Skeletal muscle cell (primary cell): ENCODE measurements at regions not wholly inside any gene's neighbourhood (a gene's known extent, or its start where the extent isn't known, plus 50 kb on each side); places are given as distances from the start of the nearest gene placed in this dataset.
"Not testable (repeated sequence)": the region's sequence is repeated elsewhere in the genome, so short reads cannot be mapped to it uniquely, and the experiment has no call there.

Experiments
- DNase-seq: peaks from one replicate; pipeline ENCODE4 v3.0.0-alpha.2; 2010; ENCODE audit warnings: low read depth
- H3K4me3 ChIP-seq: 2 replicates; pipeline ENCODE4 v1.5.1; 2011; ENCODE audit warnings: low read depth, mild to moderate bottlenecking, control low read depth, low read length, moderate library complexity

DNA sequence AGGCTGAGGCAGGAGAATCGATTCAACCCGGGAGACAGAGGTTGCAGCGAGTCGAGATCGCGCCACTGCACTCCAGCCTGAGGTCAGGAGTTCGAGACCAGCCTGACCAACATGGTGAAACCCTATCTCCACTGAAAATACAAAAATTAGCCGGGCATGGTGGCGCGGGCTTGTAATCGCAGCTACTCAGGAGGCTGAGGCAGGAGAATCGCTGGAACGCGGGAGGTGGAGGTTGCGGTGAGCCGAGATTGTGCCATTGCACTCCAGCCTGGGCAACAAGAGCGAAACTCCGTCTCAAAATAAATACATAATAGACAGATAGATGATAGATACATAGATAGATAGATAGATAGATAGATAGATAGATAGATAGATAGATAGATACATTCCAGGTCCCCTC lies 233.3 kb downstream of the CRLF2 start:
- not testable (repeated sequence) for DNase-seq, H3K4me3 ChIP-seq

DNA sequence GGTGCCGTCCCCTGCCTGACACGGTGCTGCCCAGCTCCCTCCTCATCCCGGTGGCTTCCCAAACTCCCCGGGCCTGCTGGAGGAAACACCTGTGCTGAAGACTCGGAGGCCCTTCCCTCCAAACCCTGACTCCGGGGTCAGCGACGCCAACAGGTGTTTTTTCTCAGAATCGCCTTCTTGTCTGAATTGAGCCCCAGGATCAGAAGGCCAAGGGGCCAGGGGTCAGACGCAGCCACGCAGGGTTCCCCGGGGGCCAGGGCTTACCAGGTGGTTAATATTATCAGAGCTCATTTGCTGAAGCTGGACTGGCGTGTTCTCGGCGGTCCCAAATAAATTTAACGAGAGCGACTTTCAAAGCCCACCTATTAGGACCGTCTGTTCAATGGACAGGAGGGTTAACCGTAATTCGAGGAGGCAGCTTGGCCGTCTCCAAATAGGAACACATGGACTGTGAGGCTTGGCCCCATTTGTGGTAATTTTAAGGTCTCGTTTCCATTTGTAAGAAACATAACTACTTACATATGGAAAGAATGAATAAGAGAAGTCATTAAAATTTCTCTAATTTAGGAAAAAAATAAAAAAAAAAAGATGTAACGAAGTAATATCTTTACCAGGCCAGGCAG lies 239.3 kb downstream of the CRLF2 start:
- no peak for DNase-seq

DNA sequence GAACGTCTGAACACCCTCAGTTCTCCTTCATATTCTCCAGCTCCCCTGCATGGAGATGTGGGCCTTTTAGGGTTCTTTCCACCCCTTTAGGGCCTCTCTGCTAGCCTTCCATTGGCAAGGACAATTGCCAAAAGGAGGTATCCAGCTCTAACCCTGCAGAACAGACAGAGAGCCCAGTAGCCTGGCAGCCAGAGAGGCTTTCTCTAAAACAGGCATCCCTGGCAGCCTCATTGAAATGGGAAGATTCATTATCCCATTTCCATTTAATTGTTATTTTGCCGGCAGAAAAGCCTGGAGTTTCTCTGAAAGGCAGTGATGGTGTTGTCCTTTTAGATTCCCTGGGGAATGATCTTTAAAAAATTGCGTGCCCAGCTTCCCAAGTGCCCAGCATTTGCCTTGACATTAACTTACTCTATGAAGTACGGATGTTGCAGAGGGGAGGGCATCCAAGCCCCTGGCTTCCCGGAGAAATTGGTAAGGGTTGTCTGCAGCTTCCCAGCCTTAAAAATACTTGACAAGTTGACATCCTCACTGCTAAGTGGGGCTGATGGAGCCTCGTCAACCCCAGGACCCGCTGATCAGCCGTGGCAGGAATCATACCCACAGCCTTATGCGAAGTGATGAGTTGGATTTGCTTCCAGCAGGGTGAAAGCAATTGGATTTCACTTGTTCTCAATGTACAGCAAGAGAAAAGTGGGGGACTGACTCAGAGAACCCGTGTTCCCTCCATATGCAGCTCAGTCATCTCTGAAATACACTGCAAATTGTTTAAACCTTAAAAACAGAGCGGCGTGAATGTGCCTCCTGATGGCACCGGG lies 244.1 kb downstream of the CRLF2 start:
- DNase-seq: no peak
- H3K4me3 ChIP-seq: no peak overlapping the region

More for the DNA sequence above, 239.3 kb downstream of the CRLF2 start:
- no peak overlapping the region for H3K4me3 ChIP-seq

GRCh38 chrX:966396-967070 lies 245.9 kb downstream of the CRLF2 start:
- H3K4me3 ChIP-seq: no peak overlapping the region
- DNase-seq: no peak

DNA sequence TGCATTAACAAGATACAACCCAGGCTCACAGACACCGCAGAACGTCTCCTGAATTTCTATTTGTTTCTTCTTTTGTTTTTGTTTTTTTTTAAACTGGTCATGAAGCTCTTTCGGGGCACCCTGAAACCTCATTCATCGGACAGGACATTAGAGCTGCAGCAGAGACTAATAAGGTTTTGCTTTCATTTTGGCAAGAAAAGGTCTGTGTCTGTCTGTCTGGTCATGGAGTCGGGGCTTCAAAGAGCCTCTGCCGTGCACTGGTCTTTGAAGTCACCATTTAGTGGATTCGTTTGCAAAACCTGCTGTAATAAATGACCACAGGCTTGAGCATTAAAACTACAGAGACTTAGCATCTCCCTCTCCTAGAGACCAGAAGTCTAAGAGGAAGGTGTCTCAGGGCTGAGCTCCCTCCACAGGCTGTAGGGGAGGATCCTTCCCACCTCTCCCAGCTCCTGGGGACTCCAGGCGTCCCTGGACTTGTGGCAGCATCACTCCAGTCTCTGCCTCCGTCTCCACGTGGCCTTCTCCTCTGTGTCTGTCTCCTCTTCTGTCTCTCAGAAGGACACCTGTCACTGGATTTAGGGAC lies 247.5 kb downstream of the CRLF2 start:
- no peak for DNase-seq
- no peak overlapping the region for H3K4me3 ChIP-seq

- no peak overlapping the region for H3K4me3 ChIP-seq
Measured at GRCh38 chrX:960821-961220, 251.6 kb downstream of the CRLF2 start.

DNA sequence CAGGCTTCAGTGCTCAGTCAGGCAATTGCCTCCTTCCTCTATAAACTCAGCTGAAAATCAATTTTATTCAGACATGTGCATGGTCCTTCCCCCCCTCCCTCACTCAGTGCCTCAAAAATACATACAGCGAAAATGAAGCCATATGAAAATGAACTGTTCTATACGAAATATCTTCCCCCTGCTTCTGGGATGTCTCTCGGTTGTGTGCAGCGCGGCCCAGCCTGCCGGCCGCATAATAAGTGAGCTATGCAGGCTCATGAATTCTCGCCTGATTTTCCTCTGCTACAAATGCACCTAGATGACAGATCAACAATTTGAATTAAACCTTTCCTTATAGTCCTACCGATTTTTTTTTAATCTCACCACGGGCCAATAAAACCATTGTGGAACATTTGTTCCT lies 252.9 kb downstream of the CRLF2 start:
- no peak for DNase-seq
- H3K4me3 ChIP-seq: no peak overlapping the region

More at GRCh38 chrX:960821-961220, 251.6 kb downstream of the CRLF2 start:
- no peak for DNase-seq

- not testable (repeated sequence) for DNase-seq, H3K4me3 ChIP-seq
Measured at GRCh38 chrX:955168-955781, 257.2 kb downstream of the CRLF2 start.

- DNase-seq: no peak
- H3K4me3 ChIP-seq: no peak overlapping the region
Measured at GRCh38 chrX:953879-954482, 258.5 kb downstream of the CRLF2 start.

GRCh38 chrX:952816-953215 lies 259.6 kb downstream of the CRLF2 start:
- no peak for DNase-seq
- H3K4me3 ChIP-seq: no peak overlapping the region

- not testable (repeated sequence) for DNase-seq, H3K4me3 ChIP-seq
Measured at GRCh38 chrX:947262-947661, 265.2 kb downstream of the CRLF2 start.

- no peak overlapping the region for H3K4me3 ChIP-seq
- no peak for DNase-seq
Measured at GRCh38 chrX:943035-943434, 269.4 kb downstream of the CRLF2 start.

DNA sequence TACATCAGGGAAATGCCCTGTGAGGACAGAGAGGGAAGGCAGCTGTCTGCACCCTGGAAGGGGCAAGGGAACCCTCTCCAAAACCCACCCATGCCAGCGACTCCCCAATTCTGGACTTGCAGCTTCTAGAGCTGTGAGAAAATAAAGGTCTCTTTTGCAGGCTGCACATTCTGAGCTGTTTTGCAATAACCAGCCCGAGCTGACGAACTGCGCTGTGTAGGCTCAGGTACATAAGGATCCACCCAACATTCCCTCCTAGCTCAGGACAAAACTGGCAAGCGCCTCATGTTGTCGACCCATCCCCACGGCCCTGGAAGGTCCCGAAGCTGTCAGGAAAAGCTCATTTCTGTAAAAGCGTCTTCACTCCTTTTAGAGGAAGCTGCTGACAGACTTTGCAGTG lies 271.8 kb downstream of the CRLF2 start:
- no peak for DNase-seq
- H3K4me3 ChIP-seq: no peak overlapping the region

- no peak overlapping the region for H3K4me3 ChIP-seq
Measured at GRCh38 chrX:936979-937769, 275.3 kb downstream of the CRLF2 start.

DNA sequence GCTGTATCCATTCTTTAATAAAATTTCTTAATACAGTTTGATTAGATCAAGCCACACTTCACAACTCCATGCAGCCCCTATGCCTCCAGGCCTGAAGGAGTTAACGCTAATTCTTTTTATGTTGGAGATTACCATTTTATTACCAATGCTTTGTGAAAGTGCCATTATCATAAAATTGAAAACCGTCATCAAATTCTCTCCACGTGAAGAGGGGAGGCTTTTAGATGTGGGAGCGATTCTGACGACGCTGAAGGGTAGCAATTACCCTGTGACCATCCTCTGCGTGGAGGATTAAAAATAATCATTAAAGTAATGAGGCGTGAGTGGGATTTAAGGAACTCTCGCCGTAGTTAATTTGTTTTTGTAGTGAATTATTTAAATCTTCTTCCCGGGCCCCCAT lies 278.8 kb downstream of the CRLF2 start:
- H3K4me3 ChIP-seq: no peak overlapping the region
- DNase-seq: no peak

More at GRCh38 chrX:936979-937769, 275.3 kb downstream of the CRLF2 start:
- DNase-seq: no peak

GRCh38 chrX:928606-929005 lies 283.8 kb downstream of the CRLF2 start:
- no peak for DNase-seq
- no peak overlapping the region for H3K4me3 ChIP-seq

DNA sequence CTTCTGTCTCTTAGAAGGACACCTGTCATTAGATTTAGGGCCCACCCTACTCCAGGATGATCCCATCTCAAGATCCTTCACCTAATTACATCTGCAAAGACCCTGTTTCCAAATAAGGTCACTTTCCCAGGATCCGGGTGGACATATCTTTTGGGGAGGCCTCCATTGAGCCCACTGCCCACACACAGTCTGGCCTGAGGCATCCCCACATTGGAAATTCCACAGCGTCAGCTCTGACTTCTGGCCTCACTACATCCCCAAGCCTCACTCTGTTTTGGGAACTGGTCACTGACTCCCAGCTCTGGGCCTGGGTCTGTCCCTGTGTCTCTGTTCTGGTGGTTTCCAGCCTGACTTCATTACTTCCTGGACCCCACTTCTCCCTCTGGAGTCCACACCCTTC lies 285.5 kb downstream of the CRLF2 start:
- H3K4me3 ChIP-seq: no peak overlapping the region
- no peak for DNase-seq

GRCh38 chrX:926070-926469 lies 286.4 kb downstream of the CRLF2 start:
- H3K4me3 ChIP-seq: no peak overlapping the region
- no peak for DNase-seq

DNA sequence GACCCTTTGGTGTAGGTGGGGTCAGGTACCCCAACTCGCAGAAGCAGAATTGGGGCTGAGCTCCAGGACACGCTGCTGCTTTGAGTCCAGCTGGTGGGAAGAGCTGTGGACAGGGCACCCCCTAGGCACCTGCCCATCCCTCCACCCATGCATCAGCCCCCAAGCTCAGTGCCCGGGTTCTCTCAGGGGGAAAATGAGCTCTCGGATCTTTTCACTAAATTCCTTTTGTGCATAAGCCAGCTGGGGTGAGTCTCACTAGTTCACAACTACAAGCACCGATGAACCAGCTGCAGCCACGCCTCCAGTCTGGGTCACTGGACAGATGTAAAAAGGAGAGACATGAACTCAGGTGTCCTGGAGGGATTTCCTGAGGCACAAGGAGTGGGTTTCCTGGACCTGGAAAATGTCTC lies 286.8 kb downstream of the CRLF2 start:
- no peak overlapping the region for H3K4me3 ChIP-seq
- DNase-seq: no peak
